NOMO-1 (cell line): ENCODE measurements at regions not wholly inside any gene's neighbourhood (a gene's known extent, or its start where the extent isn't known, plus 50 kb on each side); places are given as distances from the start of the nearest gene placed in this dataset.
"Not testable (repeated sequence)": the region's sequence is repeated elsewhere in the genome, so short reads cannot be mapped to it uniquely, and the experiment has no call there.

ENCODE experiments used
- DNase-seq, 2 experiments: peaks; one replicate each; lab custom pipeline; 2025; ENCODE audit not compliant: unreplicated experiment in 2 of 2; lab: John Stamatoyannopoulos, UW

DNA sequence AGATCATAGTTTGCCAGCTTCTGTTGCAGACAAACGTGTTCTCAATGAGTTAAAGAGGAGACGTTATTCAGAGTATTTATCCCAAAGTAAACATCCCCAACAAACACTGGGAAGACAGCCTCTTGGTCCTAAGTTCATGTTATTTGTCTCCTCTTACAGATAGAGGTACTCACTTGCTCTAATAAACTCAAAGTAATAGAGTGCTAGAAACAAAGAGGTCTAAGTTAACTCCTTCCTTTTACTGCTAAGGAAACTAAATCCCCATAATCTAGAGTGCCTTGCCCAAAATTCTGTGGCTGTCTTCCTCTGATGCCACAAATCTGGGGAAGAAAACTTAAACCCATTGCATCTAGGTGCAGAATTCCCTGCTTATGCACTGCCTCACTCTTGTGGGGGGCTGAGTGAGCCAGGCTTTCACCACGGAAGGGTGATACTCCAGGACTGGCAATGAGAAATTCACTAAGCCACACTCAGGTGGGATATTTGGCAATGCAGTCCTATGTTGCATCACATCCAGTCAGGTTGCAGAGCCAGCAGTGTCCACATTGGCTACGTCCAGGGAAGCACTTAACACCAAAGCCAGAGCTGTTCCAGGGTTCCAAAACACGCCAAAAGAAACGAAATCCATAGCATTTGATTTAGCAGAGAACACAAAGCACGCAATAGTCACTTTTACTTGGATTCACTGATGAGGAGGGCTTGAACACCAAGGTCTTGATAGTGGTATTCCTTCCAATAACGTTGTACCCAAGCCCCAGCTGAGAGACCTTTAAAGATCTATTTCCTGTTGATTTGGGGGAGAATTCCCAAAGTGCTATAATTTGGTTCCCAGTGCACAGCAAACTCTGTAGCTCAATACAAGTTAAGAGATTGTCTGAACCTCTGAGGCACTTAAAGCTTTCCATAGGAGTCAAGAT lies 81.0 kb upstream of the FOXQ1 start:
- DNase-seq = no peak

DNA sequence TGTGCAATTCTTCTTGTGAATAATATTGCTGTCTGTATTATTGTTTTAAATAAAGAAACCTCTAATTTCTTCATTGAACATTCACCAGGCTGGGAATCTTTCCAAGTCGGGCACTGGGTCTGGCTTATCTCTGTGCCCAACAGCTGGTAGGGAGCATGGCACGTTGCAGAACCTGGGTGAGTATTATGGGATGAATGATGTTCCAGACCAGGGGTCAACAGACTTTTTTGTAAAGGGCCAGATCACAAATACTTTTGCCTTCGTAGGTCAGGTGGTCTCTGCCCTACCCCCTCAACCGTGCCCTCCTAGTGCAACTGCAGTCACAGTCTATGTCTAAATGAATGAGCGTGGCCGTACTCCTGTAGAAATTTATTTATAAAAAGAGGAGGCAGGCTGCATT lies 81.6 kb upstream of the FOXQ1 start:
- no peak for DNase-seq

DNA sequence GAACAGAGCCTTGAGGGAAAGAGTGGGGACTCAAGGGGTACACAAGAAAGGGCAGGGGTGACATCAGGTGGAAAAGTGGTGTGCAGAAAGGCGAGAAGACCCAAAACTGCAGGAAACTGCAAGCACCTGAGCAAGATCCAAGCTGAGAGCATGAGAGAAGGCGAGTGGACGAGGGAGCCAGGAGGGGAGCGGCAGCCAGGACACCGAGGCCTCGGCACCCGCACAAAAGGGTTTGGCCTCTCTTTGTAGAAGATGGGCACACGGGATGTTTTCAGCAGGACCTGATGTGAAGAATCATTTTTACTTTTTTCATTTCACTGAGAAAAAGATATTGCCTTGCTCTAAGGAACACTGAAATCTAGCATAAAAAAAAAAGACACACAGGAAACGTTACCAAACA lies 82.1 kb upstream of the FOXQ1 start:
- DNase-seq = no peak

DNA sequence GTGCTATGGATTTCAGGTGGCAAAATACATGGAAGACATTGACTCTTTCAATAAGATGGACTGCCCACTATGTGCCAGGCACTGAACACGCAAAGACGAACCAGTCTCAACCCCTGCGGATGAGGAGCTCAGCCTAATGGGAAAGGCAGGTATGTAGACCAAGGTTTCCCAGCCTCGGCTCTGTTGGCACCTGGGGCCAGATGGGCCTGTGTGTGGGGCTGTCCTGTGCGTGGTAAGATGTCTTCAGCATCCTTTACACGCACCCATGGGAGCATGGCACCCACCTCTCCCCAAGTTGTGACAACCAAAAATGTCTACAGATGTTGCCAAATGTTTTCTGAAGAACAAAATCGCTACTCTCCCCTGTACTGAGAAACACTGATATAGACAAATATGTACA lies 82.6 kb upstream of the FOXQ1 start:
- DNase-seq = no peak

DNA sequence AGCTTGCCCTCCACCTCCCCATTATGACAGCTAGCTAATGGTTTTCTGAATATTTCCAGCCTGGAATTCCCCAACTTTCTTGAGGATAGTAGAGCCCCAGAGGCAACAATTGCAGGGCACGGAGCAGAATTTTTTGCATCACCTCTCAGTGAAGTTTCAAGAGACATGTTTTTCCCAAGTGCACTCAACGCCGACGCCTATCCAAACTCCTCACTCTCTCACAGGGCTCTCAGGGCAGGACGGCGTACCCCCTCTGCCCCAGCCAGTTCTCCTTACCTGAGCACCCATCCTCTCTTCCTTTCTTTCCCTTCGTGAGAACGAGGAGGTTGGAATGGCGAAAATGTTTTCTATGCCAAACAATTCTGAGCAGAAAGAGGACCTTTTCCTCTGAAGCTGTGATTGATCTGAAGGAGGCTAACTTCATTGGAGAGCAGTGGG lies 83.1 kb upstream of the FOXQ1 start:
- no peak for DNase-seq

DNA sequence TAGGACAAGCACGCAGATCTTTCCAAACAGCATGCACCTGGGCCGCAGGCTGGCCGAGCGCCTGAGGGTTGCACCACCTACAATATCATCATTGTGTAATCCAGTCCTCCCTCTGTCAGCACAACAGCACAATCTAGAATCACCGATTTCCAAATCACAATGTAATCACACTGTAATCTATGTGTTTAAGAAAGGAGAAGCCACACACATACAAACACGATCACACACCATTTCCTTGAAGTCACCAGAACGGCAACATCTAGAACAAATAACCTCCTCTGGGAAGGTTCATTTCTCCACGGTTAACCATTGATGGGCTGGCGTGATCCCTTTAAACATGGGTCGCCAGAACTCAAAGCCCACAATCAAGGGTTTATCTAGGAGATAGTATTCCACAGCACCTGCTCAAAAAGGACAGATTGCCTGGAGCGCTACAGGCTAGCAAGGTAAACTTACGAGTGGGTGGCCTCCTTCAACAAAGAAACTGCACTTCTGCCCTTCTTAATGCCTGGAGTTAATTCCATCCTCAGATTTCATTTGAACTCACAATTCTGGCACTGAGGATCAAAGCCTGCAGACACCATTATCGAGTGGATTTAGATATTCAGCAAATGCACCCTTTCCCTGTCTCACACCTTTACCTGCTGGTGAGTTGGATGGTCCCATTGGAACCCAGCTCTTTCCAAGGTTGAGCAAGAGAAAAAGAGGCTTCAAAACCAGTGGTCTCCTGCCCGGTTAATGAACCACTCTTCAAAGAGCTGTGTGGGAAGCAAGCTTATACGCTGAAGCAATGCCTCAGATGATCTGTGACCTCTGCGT lies 83.8 kb upstream of the FOXQ1 start:
- peak in 1 of 2 experiments; percentile 5 for DNase-seq

DNA sequence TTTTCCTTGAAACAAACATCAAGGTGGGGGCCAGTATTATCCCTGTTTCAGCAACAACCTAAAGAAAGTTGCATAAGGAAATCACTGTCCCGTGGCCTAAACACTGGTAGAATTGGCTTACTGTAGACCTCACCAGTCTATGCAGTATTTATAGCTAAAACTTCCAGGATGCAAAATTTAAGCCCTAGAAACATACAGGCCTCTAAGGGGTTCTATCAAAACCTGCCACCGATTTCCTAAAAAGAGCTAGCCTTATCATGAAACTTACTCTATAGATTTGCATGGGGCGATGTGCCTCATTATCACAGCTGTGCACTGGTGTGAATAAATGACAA lies 84.3 kb upstream of the FOXQ1 start:
- DNase-seq = no peak

DNA sequence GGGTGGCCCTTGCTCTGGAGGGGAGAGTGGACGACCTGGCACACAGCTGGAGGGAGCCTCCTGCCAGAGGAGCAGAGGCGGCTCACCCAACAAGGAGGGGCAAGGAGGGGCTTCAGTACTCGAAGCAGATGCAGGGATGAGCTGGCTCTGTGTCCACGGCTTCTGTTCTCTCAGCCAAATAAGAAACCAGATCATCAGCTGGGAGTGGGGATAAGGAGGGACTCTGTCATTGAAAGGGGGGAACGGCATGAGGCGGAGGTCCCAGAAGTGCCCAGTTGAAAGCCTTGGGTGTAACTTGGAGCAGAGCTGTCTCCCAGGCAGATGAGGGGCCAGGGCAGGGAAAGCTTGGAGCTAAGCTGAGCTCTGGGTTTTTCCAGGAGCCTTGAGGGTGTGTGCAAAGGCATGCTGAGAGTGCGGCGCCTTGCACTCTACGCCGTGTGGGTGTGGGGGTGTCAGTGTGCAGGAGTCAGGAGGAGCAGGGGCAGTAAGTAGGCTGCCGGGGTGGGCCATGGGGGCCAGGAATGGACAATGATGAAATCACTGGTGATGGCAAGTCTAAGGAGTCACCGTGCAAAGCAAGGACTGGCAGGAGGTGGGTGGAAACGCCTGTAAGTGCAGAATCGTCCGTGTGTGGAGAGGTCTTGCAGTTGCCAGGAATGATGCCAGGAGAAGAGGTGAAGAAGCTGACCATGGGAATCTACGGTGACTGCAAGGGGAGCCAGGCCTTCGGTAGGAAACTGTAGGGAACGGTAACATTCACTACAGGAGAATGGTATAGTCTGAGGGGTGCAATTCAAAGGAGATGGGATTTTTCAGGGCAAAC lies 85.4 kb upstream of the FOXQ1 start:
- DNase-seq = no peak

DNA sequence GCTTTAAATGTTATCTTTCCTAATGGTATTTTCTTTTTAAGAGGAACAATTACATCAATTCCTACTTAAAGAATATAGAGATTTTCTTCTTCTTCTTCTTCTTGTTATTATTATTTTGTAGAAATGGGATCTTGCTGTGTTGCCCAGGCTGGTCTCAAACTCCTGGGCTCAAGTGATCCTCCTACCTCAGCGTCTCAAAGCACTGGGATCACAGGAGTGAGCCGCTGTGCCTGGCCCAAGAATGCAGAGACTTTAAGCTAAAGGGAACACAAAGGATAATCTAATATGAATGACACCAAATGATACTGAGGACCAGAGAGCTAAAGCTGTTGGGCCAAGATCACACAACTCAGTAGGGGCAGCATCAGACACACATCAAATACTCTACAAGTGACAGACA lies 87.4 kb upstream of the FOXQ1 start:
- DNase-seq = no peak

DNA sequence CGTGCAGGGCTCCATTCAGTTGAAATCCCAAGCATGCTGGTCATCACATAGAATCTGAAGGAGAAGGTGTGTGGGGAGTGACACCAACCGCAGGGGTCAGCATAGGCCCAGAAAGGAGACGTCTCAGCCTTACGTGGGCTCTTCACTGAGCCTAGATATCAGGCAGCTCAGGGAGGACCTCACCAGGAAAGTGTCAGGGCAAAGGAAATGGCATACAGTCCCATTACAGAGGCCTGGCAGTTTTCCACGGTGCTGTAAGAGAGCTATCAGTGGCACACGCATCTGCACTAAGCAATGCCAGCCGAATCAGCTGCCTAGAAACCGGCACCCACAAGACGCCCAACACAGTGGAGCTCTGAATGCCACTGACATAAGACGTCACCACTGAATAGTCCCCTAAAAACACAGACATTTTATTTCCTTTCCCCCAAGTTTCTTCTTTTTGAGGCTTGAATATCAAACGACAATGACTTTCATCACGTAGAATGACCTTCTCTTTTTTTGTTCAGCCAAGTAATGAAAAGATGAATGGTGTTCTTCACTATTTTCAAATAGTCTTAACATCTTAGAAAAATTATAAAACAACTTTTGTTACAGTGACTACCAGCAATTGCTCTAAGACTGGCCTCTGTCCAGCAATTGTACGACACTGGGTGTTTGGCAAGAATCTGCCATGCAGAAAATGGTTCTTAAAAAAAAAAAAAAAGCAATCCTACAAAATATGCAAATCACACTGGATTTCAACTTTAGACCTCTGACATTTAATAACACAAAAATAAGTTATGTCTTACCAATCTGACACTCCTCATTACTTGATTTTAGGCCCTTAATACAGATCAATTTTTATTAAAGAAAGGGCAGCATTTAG lies 88.9 kb upstream of the FOXQ1 start:
- DNase-seq = no peak

DNA sequence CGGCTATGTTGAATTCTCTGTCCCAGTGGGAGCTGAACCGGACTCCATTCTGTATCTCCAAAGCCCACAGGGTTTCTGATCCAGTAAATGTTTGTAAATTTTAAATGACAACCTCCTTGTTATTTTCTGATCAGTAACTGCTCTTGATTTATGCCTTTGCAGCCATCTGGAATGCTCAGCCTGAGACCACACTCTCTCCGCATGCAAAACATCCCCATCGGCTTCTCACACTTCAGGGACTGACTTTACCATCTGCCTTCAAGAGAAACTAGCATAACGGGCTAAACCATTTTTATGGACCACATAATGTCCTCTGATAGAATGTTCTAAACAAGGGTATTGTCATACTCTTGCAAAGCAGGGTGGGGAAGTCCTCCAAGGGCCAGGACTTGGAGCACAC lies 94.5 kb upstream of the FOXQ1 start:
- no peak for DNase-seq

DNA sequence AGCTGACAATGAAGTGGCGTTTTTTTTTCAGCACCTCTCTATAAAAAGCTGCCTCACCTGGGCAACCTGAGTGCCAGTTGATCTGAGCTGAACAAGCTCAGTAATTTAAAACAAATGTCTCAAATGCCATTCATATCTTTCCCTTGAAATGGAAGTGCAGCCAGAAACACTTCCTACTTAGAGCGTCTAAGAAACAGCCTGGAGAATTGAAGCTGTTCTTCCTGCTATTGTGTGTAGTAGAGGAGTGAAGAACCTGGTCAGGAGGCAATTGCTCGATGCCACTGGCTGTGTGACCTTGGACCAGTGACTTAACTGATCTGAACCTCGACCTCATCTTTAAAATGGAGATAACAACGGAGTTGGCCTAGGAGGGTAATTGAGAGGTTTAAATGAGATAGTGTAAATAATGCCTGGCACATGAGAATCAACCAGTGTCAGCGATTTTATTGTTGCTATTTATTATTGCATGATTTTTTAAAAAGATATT lies 95.4 kb upstream of the FOXQ1 start:
- no peak for DNase-seq

DNA sequence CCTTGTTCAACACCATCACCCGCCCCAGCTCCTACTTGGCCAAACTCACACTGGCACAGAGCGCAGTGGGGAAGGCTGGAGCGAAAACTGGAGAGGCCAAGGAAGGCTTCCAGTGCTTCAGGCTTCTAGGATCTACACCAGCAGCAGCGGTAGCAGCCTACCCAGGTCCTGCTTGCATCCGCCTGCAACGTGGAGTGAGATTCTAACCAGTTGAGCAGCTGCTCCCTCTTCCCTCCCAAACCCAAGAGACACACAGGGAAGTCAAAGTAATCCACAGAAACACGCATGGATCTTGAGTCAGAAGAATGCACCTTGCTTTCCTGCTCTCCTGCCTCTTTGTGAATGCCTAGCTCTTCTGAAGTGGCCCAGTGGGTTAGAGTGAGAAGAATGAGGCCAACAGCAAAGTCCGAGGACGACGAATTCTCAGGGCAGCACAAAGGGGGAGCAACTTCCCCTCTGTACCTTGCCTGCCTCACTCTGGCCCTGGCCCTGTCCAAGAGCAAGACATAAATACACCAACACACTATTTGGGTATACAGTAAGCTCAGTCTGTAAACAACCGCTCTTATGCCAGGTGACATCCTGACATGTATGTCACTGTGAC lies 95.9 kb upstream of the FOXQ1 start:
- DNase-seq = no peak

DNA sequence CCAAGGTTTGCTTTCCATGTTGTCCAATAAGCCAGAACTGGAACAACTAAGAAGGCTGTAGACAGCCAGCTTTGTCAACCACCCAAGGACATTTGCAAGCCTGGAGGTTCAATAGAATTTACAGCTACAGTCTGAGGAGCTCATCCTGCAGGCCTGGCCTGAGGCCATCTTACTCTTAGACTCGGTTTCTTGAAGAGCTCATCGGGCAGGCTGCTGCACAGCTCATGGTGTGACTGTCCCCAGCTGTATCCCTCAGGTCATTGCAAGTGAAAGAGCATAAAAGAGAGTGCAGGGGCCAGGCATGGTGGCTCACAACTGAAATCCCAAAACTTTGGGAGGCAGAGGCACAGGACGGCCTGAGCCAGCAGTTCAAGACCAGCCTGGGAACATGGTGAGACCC lies 96.9 kb upstream of the FOXQ1 start:
- DNase-seq = no peak

DNA sequence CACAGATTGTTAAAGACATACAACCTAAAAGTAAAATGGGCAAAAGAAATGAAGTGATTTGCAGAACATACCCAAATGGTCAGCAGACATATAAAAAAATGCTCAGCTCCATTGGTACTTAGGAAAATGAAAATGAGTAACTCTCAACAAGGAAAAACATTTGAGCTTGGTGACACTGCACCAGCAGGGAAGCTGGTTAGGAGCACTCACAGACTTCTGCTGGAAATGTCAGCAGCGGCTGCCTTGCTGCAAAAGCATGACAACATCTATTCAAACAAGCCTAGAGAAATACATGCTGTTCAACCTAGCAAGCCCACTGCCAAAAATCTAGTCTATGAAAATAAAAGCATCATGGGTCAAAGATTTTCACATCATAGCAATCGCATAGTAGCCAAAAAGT lies 99.0 kb upstream of the FOXQ1 start:
- DNase-seq = no peak

DNA sequence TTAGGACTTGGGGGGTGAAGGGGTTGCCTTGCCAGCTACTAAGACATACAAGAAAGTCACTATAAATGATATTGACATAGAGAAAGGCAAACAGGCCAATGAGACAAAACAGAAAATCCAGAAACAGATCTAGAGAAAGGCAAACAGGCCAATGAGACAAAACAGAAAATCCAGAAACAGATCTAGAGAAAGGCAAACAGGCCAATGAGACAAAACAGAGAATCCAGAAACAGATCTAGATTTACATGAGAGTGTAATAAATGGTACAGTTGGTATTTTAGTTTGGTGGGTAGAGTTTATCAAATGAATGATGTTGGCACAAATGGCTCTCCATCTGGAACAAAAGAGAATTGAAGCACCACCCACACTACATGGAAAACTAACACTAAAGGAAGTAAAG lies 99.8 kb upstream of the FOXQ1 start:
- not testable (repeated sequence) for DNase-seq

DNA sequence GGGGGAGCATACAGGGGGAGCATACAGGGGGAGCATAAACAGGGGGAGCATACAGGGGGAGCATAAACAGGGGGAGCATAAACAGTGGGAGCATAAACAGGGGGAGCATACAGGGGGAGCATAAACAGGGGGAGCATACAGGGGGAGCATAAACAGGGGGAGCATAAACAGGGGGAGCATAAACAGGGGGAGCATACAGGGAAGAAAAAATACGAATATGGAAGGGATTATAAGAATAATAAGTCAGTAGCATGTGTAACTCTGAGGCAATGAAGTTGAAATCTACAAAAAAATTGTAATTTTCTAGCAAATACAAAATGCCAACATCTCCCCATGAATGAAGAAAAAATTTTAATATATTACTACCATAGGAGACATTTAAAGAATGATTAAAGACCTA lies 101.3 kb upstream of the FOXQ1 start:
- not testable (repeated sequence) for DNase-seq

DNA sequence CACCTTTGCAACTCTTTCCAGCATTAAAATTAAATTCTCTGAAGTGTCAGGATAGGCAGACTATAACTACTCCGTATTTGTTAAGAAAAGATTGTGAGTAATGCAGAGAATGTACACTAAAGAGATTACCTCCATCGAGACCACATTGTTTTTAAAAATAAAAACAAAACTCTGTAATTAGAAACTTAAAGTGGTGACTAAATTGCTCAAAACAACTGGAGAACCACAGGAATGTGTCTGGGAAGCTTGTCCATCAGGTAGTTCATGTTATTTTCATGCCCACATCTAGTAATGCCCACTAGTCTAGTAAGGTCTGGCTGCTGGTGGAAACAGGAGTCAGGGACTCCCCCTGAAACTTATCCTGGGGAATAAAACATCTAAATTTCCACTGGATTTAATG lies 103.0 kb upstream of the FOXQ1 start:
- DNase-seq = no peak

DNA sequence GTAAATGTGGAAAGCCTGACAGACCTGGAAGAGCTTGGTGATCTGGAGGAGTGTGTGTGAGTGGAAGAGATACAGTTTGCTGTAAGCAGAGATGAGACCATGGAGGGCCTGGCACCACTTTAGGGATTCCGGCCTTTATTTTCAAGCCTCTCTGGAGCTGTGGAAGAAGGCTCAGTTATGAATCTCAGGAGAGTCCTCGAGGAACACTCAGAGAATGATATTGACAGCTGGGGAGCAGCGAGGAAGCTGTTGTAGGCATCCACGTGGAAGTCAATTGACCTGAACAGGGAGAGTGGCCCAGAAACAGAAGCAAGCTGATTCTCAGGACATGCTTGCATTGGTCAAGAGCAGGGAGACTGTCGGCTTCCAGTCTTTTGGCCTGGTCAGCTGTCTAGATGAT lies 108.4 kb upstream of the FOXQ1 start:
- no peak for DNase-seq

DNA sequence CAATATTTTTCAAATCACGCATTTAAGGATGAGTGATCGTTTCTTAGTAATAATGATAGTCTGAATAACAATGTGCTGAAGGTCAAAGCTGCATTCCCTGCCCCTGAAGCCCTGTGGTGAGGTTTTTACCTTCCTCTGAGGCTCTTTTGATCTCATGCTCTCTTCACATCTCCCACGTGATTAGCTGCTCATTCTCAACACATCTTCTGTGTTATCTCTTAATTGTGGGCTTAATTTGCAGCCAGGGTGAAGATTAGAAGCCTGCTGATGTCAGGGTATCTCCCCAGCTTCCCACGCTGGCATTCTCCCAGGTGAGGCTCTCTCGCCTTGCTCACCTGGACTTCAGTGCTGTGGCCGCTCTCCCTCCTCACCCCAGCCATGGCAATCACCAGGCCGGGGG lies 109.7 kb upstream of the FOXQ1 start:
- DNase-seq = no peak
